ENCODE measurements at regions not wholly inside any gene's neighbourhood (a gene's known extent, or its start where the extent isn't known, plus 50 kb on each side); places are given as distances from the start of the nearest gene placed in this dataset.

DNA sequence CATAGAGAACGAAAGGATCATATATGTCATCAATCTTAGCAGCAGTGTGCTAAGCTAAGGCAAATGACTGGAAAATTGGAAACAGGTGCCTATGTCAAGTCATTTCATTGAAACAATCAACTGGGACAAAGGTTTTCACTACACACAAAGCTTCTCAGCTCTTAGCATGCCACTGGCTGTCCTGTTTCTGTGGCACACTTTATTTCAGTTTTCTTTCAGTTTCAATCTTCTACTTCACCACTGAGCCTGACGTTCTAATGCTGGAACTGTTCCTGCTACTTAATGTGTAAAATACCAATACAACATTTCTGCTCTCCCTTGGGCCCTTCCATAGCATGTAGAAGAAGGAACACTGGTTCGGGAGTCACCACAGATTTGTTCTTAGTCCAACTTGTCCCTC lies 378.3 kb upstream of the FMR1 start:
- H4K5ac ChIP-seq (ENCODE audit: insufficient read length, low read depth, low read length): no peak overlapping the region
- peaks cover 6% of the 10 kb centered on the region for H3K9me3 ChIP-seq (ENCODE audit: control insufficient read depth, low read depth, low read length)
- no peak overlapping the region for H3K9ac ChIP-seq (ENCODE audit: extremely low read depth, insufficient read length, low read length)
- H3K23me2 ChIP-seq (ENCODE audit: insufficient read length, low read depth, low read length, poor library complexity, severe bottlenecking): no peaks in the 10 kb centered on the region
- Mint-ChIP-seq H3K36me3 (ENCODE audit: insufficient read depth in 1 of 3, low read depth in 3 of 3) (no peaks in the 10 kb centered on the region; a peak in 2 of 7 replicates), H3K9me3 (peaks cover 65 to 69% of the 10 kb centered on the region in 2 experiments), H3K4me1 (no peaks in the 10 kb centered on the region), H3K4me3 (no peak overlapping the region), H3K27me3 (ENCODE audit: low read depth) (no peaks in the 10 kb centered on the region), H3K27ac (no peak overlapping the region)
- H2AK5ac ChIP-seq (ENCODE audit: insufficient read length, low read length): no peak overlapping the region
- H2BK20ac ChIP-seq (ENCODE audit: low read depth, low read length, poor library complexity, severe bottlenecking): no peak overlapping the region
- no peak overlapping the region for H3K27ac ChIP-seq (ENCODE audit: insufficient read length, low read depth, low read length)
- no peaks in the 10 kb centered on the region for H3K79me2 ChIP-seq (ENCODE audit: insufficient read depth, low read length)
- H2BK12ac ChIP-seq (ENCODE audit: insufficient read length, low read depth, low read length): no peak overlapping the region
- no peak overlapping the region for H4K8ac ChIP-seq (replicated peaks; ENCODE audit: insufficient read length, low read depth, low read length)
- H3K4me2 ChIP-seq (ENCODE audit: insufficient read depth, insufficient read length, low read length): no peak overlapping the region
- no peaks in the 10 kb centered on the region for H4K20me1 ChIP-seq (ENCODE audit: control insufficient read depth, insufficient read depth, insufficient read length)
- H2BK5ac ChIP-seq (ENCODE audit: insufficient read length, low read length): no peak overlapping the region
- H2AFZ ChIP-seq (ENCODE audit: low read length): no peak overlapping the region
- TF ChIP-seq, protein P1, sequence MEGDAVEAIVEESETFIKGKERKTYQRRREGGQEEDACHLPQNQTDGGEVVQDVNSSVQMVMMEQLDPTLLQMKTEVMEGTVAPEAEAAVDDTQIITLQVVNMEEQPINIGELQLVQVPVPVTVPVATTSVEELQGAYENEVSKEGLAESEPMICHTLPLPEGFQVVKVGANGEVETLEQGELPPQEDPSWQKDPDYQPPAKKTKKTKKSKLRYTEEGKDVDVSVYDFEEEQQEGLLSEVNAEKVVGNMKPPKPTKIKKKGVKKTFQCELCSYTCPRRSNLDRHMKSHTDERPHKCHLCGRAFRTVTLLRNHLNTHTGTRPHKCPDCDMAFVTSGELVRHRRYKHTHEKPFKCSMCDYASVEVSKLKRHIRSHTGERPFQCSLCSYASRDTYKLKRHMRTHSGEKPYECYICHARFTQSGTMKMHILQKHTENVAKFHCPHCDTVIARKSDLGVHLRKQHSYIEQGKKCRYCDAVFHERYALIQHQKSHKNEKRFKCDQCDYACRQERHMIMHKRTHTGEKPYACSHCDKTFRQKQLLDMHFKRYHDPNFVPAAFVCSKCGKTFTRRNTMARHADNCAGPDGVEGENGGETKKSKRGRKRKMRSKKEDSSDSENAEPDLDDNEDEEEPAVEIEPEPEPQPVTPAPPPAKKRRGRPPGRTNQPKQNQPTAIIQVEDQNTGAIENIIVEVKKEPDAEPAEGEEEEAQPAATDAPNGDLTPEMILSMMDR (conservative IDR thresholded peaks at IDR 0.05): no peak
- DNase-seq: no peak
- H3K23ac ChIP-seq (ENCODE audit: insufficient read length, low read depth, low read length): no peak overlapping the region
- no peaks in the 10 kb centered on the region for H3K27me3 ChIP-seq (ENCODE audit: insufficient read depth, low read length)
- no peak overlapping the region for H3K18ac ChIP-seq (ENCODE audit: insufficient read length, low read depth, low read length)
- no peaks in the 10 kb centered on the region for H3K4me1 ChIP-seq (ENCODE audit: insufficient read depth, low read length)
- no CpG with 5 or more reads among the region's 3 CpGs for WGBS (ENCODE audit: extremely low coverage, insufficient read length, low lambda C conversion rate)
- no peak overlapping the region for H2BK120ac ChIP-seq (ENCODE audit: low read depth, low read length, poor library complexity, severe bottlenecking)
- no peak overlapping the region for H4K91ac ChIP-seq (ENCODE audit: insufficient read length, low read depth, low read length)
- no peak overlapping the region for H3K56ac ChIP-seq (ENCODE audit: insufficient read length, low read depth, low read length)
- no peaks in the 10 kb centered on the region for H3K79me1 ChIP-seq (ENCODE audit: insufficient read depth, low read depth, low read length, poor library complexity, severe bottlenecking)
- H3K4ac ChIP-seq (ENCODE audit: low read depth, low read length): no peak overlapping the region
- H3T11ph ChIP-seq (ENCODE audit: low read length): no peak overlapping the region
- no peak overlapping the region for H3K14ac ChIP-seq (ENCODE audit: insufficient read depth, low read length)
- no peak overlapping the region for H2BK15ac ChIP-seq (ENCODE audit: low read depth, low read length)

All from H9 (cell line).